Tibial nerve (tissue), 4 donors: ENCODE measurements at regions not wholly inside any gene's neighbourhood (a gene's known extent, or its start where the extent isn't known, plus 50 kb on each side); places are given as distances from the start of the nearest gene placed in this dataset.

Experiments used
- DNase-seq, 2 donors: peaks; one replicate each; pipeline ENCODE4 v3.0.0-alpha.2; 2019; ENCODE audit warnings: low spot score in 2 of 2
- H3K27ac ChIP-seq, 4 donors: fragments of 200-600 bp; sonication (generic) in 3 of 4; one replicate each; pipeline ENCODE4 v1.5.1; 2017 to 2019; ENCODE audit warnings: mild to moderate bottlenecking in 1 of 4
- H3K27me3 ChIP-seq, 2 donors: fragments of 200-600 bp; sonication (generic) in 1 of 2; one replicate each; pipeline versions ENCODE4 v1.5.1 to v1.6.0; 2017 to 2019
- H3K36me3 ChIP-seq, 3 donors: fragments of 200-600 bp; sonication (generic); one replicate each; pipeline ENCODE4 v1.5.1; 2018 to 2019
- H3K4me1 ChIP-seq, 4 donors: fragments of 200-600 bp; sonication (generic) in 3 of 4; one replicate each; pipeline ENCODE4 v1.5.1; 2017 to 2019
- H3K4me3 ChIP-seq, 4 donors: fragments of 200-600 bp; sonication (generic) in 3 of 4; one replicate each; pipeline ENCODE4 v1.5.1; 2017 to 2019; ENCODE audit warnings: mild to moderate bottlenecking in 1 of 4, moderate library complexity in 1 of 4
- H3K9me3 ChIP-seq, 4 donors: fragments of 200-600 bp; sonication (generic) in 3 of 4; one replicate each; pipeline ENCODE4 v1.5.1; 2017 to 2019
- EP300 ChIP-seq, 2 donors: sonication (generic); formaldehyde crosslinking; IDR thresholded peaks; one replicate each; pipeline ENCODE4 v1.6.1; 2017; ENCODE audit warnings: antibody characterized with exemption in 2 of 2, mild to moderate bottlenecking in 1 of 2
- POLR2A ChIP-seq, 2 donors: fragments of 450-650 bp; IDR thresholded peaks; one replicate each; pipeline ENCODE4 v1.6.1; 2017; ENCODE audit warnings: antibody characterized with exemption in 2 of 2, mild to moderate bottlenecking in 2 of 2, moderate library complexity in 2 of 2
- WGBS, 2 donors: methylation state at CpG; one replicate each; pipeline ENCODE4 v1.1.5; 2018; 5-methylcytosine and 5-hydroxymethylcytosine counted together
- TF ChIP-seq, protein P1 (sequence below), 5 experiments: fragments of 200-600 bp in 3 of 5; fragments of 450-650 bp in 2 of 5; sonication (generic) in 3 of 5; IDR thresholded peaks; one replicate each; pipeline ENCODE4 v1.5.1; 2016 to 2019; ENCODE audit warnings: antibody characterized with exemption in 5 of 5, mild to moderate bottlenecking in 3 of 5, moderate library complexity in 2 of 5

DNA sequence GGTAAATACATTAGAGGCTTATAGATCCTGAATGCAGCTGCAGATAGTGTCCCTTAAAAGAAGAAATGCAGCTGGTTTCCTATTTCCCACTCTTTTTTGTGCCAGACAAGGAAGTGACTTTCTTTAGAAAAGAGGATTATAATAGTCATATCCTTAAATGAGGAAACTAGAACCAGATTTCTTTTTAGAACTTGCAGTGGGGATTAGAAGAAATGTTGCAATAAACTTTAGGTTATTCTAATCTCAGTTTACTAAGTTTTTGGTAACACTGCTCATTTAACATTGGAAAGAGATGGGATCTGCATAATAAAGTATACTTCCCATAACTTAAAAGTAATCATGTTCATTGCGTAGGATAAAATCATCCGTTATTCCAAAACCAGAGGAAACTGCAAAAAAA, 101.9 kb downstream of the SLIT2 start:
- H3K4me1 ChIP-seq: peaks cover 0 to 33% (median 2%) of the 10 kb centered on the region in 4 donors
- H3K27ac ChIP-seq: no peak overlapping the region
- TF ChIP-seq EP300 (IDR thresholded peaks at IDR 0.05) (no peak), POLR2A (IDR thresholded peaks at IDR 0.05) (no peak)
- TF ChIP-seq, protein P1, sequence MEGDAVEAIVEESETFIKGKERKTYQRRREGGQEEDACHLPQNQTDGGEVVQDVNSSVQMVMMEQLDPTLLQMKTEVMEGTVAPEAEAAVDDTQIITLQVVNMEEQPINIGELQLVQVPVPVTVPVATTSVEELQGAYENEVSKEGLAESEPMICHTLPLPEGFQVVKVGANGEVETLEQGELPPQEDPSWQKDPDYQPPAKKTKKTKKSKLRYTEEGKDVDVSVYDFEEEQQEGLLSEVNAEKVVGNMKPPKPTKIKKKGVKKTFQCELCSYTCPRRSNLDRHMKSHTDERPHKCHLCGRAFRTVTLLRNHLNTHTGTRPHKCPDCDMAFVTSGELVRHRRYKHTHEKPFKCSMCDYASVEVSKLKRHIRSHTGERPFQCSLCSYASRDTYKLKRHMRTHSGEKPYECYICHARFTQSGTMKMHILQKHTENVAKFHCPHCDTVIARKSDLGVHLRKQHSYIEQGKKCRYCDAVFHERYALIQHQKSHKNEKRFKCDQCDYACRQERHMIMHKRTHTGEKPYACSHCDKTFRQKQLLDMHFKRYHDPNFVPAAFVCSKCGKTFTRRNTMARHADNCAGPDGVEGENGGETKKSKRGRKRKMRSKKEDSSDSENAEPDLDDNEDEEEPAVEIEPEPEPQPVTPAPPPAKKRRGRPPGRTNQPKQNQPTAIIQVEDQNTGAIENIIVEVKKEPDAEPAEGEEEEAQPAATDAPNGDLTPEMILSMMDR (IDR thresholded peaks at IDR 0.05): no peak
- H3K36me3 ChIP-seq: no peaks in the 10 kb centered on the region
- no peaks in the 10 kb centered on the region for H3K9me3 ChIP-seq
- H3K27me3 ChIP-seq: no peaks in the 10 kb centered on the region
- WGBS, 2 donors: 74 to 75% methylated on average over 2 of the region's 2 CpGs
- DNase-seq: no peak
- H3K4me3 ChIP-seq: no peak overlapping the region

DNA sequence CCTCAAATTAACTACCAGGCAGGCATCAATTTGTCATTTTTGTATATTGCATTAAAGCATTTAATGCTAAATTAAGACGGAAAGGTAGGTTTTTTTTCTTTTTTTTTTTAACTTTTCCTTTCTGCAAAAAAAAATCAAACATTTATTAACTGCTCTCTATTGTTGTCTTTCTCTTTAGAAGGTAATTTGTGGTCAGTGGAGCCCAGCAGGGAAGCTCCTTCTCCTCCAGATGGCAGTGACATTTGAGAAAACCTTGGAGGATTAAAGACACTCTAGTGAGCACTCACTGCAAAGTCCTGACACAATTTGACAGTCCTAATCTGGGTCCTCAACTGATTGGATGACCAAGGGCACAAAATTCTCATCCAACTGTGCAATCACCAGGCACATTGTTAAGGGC, 102.4 kb downstream of the SLIT2 start:
- 64 to 65% methylated on average over 1 of the region's 1 CpG for WGBS, 2 donors

DNA sequence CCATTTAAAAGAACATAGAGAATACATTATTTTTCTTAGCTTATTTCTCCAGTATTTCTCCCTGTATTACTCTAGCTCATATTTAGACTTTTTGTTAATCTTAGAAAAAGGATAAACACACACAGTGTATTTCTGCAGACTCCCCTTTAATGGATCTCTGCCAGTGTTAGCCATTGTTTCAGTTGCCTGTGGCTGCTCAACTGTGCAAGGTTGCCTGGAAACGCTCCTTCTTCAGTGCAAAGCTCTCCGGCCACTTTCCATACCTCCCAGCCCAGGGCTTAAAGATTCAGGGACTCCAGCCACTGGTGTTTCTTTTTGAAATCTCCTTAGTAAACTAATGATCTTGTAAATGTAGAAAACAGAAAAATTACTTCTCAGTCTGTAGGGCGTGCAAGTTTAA, 104.9 kb downstream of the SLIT2 start:
- Histone ChIP-seq H3K36me3 (no peaks in the 10 kb centered on the region), H3K27me3 (no peaks in the 10 kb centered on the region), H3K27ac (peak overlapping the region in 1 of 4 donors; percentile 15), H3K4me1 (peaks cover 0 to 33% (median 2%) of the 10 kb centered on the region in 4 donors), H3K4me3 (no peak overlapping the region), H3K9me3 (no peaks in the 10 kb centered on the region)
- TF ChIP-seq, protein P1 (IDR thresholded peaks at IDR 0.05): no peak
- TF ChIP-seq POLR2A (IDR thresholded peaks at IDR 0.05) (no peak), EP300 (IDR thresholded peaks at IDR 0.05) (no peak)
- no peak for DNase-seq
- 31 to 36% methylated on average over 3 of the region's 3 CpGs for WGBS, 2 donors

More for the DNA sequence above, 102.4 kb downstream of the SLIT2 start:
- H3K27ac ChIP-seq: no peak overlapping the region
- no peaks in the 10 kb centered on the region for H3K9me3 ChIP-seq
- H3K27me3 ChIP-seq: no peaks in the 10 kb centered on the region
- TF ChIP-seq POLR2A (IDR thresholded peaks at IDR 0.05) (no peak), EP300 (IDR thresholded peaks at IDR 0.05) (no peak)
- TF ChIP-seq, protein P1 (IDR thresholded peaks at IDR 0.05): no peak
- no peak overlapping the region for H3K4me3 ChIP-seq
- no peaks in the 10 kb centered on the region for H3K36me3 ChIP-seq
- no peak for DNase-seq
- peaks cover 0 to 33% (median 2%) of the 10 kb centered on the region in 4 donors for H3K4me1 ChIP-seq

DNA sequence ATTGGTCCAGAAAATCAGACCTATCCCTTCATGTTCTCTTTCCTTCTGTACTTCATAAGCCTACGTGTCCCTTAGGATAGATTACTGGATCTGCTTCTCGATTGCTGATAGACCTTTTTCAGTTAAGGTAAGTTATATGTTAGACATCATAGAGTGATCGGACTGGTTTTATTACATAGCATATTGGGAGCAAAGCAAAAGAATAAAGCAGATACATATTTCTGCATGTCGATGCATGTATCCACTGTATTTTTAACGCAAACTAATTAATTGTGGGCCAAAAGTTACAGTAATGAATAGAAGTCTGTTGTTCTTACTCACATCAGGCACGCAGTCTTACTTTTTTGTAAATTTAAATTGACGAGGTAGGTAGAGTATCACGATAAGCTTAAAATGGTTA, 106.4 kb downstream of the SLIT2 start:
- 94 to 95% methylated on average over 8 of the region's 8 CpGs for WGBS, 2 donors
- Histone ChIP-seq H3K9me3 (no peaks in the 10 kb centered on the region), H3K36me3 (no peaks in the 10 kb centered on the region), H3K4me1 (peaks cover 0 to 31% (median 0%) of the 10 kb centered on the region in 4 donors), H3K4me3 (no peak overlapping the region), H3K27ac (no peak overlapping the region), H3K27me3 (no peaks in the 10 kb centered on the region)
- no peak for TF ChIP-seq EP300 (IDR thresholded peaks at IDR 0.05)
- TF ChIP-seq POLR2A (IDR thresholded peaks at IDR 0.05): no peak
- TF ChIP-seq, protein P1 (IDR thresholded peaks at IDR 0.05): no peak
- no peak for DNase-seq

DNA sequence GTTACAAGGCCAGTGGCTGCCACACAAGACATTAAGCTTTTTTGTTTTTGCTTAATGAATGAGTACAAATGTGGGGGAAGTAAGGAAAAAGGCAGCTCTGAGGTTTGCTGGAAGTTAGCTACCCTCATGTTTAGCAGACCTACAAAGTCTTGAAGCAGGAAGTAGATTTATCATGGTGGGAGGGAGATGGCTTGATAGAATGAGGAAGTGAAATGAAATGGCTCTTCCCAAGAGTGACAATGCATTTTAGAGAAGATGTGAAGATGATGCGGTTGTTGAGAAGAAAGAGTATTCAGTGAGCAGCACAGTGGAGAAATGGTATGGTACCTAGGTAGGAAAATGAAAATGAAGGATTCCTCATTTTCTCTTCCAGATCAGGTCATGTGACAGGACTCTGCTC, 108.0 kb downstream of the SLIT2 start:
- 88 to 92% methylated on average over 1 of the region's 1 CpG for WGBS, 2 donors
- Histone ChIP-seq H3K27ac (no peak overlapping the region), H3K4me3 (no peak overlapping the region), H3K4me1 (peaks cover 0 to 17% (median 0%) of the 10 kb centered on the region in 4 donors), H3K9me3 (no peaks in the 10 kb centered on the region), H3K27me3 (no peaks in the 10 kb centered on the region), H3K36me3 (no peaks in the 10 kb centered on the region)
- DNase-seq: no peak
- TF ChIP-seq, protein P1 (IDR thresholded peaks at IDR 0.05): no peak
- TF ChIP-seq EP300 (IDR thresholded peaks at IDR 0.05) (no peak), POLR2A (IDR thresholded peaks at IDR 0.05) (no peak)
